Activated CD4-positive, CD25-positive, alpha-beta regulatory T cell treated with anti-CD3 and anti-CD28 coated beads, Interleukin-2, amount 50 U/mL, for 72 hours (primary cell): ENCODE measurements at regions not wholly inside any gene's neighbourhood (a gene's known extent, or its start where the extent isn't known, plus 50 kb on each side); places are given as distances from the start of the nearest gene placed in this dataset.
A peak's percentile ranks its signal among the peaks of the same experiment; 100 is the strongest.

ENCODE experiments used
- DNase-seq: peaks from one replicate; pipeline ENCODE4 v3.0.0; 2021

DNA sequence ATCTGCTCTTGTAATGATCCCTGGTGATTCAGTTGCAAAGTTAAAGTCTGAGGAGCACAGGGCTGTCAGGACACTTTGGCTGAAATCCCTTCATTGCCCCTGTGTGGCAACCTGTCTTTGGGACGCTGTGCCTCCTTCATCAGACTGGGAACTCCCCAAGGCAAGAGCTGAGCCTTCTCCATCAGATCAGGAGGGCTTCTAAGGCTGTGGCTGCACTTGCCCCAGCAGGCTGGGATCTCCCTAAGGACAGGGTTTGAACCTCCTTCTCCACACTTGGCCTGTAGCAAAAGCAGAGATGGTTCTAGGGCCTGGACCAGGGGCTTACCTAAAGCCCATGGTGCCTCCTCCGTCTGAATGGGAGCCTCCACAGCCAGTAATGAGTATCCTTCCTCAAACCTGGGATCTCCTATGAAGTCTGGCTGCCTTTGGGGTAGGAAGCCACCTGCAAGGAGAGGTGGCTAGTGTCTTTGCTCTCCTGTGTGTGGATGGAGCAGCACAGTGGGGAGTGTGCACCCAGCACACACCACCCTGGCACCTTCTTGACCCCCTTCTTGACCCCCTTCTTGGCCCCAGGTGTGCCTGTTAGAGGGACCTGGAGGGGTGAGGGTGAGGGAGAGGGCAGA is 79.0 kb upstream of the NKD1 start:
- DNase-seq: peak; percentile 27

- DNase-seq: peak; percentile 13
Observed at GRCh38 chr16:50468749-50469078, 79.5 kb upstream of the NKD1 start.

DNA sequence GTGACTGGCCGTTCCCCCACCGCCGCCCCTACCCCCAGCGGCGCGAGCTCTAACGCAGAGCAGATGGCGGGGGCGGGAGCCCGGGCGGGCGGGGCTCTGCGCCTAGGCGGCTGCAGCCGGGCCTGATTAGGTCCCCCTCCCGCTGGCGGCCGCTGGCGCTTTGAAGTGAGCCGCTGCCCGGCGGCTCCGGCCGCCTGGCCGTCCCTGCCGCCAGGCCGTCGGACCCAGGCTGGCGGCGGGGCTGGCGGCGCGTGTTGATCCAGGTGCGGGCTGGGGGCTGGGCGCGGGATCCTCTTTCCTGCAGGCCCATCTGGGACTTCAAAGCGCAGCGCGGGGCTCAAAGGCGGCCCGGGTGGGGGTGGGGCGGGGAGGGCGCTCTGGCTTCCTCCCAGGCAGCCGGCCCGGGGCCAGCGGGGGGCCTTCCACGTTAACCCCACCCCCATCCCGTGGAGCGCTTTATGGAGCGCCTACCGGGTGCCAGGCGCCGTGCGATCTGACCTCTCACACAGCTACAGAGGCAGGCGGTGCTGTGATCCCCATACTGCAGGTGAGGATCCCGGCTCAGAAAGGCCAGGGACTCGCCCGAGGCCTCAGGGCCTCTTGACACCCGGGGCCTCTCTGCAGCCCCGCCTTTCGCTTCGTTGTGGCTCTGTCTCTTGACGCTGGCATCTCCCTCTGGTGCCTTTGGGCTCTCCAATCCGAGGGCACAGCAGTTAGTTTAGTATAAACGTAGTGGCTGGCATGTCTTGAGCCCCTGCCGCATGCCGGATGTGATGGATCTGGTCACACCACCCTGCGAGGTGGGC is 80.0 kb upstream of the NKD1 start:
- DNase-seq: peak; percentile 33

DNA sequence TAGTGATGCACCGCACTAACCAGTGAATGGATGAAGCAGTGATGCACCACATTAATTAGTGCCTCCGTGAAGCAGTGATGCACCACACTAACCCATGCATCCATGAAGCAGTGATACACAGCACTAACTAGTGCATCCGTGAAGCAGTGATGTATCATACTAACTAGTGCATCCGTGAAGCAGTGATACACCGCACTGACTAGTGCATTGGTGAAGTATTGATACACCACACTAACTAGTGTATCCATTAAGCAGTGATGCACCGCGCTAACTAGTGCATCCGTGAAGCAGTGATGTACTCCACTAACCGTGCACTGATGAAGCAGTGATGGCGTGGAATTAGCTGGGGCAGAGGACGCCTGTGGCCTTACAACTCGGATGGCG is 80.6 kb upstream of the NKD1 start:
- DNase-seq: no peak

- peak; percentile 26 for DNase-seq
Observed at GRCh38 chr16:50466170-50466569, 82.0 kb upstream of the NKD1 start.

- DNase-seq: peak; percentile 25
Observed at GRCh38 chr16:50464325-50465290, 83.6 kb upstream of the NKD1 start.

DNA sequence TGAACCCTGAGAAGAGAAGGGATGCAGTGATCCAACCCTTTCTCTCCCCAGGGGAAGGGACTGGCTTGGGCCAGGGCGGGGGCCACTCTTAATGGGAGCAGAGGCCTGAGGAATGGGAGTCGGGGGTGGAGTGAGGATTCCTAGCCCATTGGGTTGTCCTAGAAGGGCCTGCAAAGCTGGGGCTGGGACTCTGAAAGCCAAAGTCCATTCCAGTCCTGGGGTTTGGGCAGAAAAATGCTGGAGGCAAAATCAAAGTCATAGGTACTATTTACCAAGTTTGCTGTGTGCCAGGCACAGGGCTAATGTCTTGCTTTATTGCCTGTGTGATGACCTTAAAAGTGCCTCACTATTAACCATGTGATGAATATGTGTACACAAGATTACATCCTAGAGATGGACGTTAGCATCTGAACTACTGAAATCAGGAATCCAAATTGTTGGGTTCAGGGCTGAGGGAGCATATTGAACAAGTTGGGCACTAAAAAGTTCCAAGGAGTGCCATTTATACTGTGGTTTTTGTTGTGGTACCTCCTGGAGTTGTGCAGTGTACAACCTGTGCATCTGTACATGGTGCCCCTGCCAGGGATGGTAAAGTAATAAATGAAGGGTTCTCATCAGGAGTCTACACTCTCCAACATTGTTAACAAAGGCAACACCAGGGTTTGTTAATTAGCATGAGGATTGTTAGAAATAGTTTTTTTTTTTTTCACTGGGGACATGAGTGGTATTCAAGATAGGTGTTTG is 84.4 kb upstream of the NKD1 start:
- DNase-seq: peak; percentile 1

DNA sequence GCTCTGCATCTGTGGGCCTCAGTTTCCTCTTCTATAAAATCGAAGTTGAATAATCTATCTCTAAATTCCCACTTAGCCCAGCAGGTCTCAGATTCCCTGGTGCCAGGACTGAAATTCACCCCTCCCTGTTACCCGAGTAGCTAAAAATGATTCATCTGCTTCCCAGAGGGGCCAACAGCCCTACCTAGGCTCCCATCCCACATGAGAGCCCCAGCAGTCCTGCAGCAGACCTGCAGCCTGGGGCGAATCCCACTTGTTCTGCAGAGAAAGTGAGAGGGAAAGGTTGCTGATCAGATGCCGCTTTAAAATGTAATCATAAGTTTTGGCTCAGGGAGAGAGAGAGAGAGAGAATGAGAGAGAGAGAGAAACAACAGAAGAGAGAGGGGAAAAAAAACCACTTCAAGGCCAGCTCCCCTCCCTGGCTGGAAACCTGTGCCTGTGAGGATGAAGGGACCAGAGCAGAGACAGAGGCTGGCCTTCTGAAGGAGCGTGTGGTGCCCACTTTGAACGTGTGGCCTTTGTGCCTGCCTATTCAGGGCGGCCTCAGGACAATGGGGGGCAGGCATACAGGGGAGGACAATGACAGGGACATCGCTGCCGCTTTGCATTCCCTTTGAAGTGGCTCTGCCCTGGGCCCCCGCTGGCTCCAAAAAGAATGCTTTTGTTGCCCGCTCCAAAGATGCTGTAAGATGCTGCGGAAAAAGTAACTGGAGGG is 85.2 kb upstream of the NKD1 start:
- peak; percentile 22 for DNase-seq

- DNase-seq: no peak
Observed at GRCh38 chr16:50461400-50461760, 86.8 kb upstream of the NKD1 start.

- DNase-seq: peak; percentile 13
Observed at GRCh38 chr16:50460538-50461399, 87.4 kb upstream of the NKD1 start.

DNA sequence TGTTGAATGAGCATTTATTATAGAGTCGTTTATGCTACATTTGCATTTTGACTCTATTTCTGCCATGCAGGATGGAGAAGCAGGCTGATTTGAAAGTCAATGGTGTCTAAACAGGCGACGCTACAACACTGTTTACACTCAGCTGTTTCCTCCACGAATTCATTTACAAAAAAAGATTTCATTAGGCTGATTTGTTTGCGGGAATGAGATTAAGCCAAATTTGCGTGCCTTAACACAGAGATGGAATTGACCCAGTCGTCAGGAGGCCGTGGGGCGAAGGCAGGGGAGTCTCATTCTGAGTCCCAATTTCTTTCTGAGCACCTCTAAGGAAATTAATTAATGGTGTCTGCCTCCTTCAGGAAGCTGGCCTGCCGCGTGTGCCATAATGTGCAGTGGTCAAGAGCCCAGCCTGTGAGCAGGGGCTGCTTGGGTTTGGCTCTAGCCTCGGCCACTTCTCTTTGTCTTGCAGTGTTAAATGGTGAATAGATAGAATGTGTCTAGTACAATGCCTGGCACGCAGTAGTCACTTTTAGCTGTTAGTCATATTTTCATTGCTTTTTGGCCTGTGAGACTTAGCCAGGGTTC is 88.6 kb upstream of the NKD1 start:
- no peak for DNase-seq

DNA sequence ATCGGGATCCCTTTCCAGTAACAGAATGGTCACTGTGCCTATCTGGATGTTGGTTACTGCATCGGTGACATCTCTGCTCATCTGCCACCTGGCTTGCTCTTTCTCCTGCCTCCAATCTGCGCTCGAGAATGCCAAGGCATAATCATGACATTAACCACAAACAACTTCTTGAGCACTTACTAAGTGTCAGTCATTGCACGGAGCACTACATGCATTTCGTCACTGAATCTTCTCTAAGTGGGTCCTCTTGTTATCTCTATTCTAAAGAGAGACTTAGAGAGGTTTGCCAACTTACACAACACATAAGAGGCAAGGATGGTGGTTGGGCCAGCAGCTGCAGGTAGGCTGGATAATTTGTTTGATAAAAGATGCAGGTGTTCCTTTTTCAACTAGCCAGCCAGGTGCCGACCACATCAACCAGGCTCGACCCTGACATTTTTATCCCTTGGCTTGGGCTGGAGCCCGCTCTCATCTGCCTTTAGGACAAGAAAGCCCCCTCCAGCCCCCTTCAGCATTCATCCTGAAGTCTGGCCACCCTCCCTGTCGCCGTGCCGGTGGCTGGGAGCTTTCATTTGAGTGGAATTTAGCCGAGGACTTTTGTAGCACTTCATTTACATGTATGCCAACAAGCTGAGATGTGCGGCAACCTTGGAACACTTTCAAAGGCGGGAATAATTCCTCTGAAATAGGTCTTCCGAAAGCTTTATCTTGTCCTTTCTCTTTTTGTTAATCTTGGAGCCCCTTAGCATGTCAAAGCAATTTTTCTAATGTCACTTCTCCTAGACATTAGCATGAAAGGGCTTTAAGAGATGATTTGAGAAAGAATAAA is 89.3 kb upstream of the NKD1 start:
- peak; percentile 24 for DNase-seq

GRCh38 chr16:50457979-50458491 is 89.2 kb upstream of the BRD7 start:
- DNase-seq: no peak

- no peak for DNase-seq
Observed at GRCh38 chr16:50457423-50457822, 88.6 kb upstream of the BRD7 start.

- DNase-seq: no peak
Observed at GRCh38 chr16:50455288-50455845, 86.6 kb upstream of the BRD7 start.

GRCh38 chr16:50453446-50453845 is 84.7 kb upstream of the BRD7 start:
- no peak for DNase-seq

DNA sequence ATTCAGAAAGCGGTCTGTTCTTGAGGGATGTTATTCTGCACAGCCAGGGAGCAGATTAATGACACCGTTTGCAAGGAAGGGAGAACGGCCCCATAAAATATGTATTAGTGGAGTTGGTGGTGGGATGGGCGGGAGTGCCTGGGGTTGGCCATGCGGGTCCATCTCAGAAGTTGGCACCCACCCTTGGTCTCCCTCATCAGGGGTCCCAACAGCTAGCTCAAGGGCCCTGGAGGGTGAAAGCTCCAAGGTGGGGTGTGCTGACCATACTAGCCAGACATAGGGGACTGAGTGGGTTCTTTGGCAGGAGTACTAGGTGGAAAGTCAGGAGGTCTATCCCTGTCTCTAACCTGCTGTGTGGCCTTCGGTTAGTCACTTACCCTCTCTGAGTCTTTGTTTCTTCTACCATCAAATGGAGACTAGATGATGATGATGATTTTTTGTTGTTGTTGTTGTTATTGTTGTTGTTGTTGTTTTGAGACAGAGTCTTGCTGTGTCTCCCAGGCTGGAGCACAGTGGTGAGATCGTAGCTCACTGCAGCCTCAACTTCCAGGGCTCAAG is 83.2 kb upstream of the BRD7 start:
- DNase-seq: no peak

GRCh38 chr16:50450957-50451356 is 82.2 kb upstream of the BRD7 start:
- no peak for DNase-seq

GRCh38 chr16:50449800-50450199 is 81.0 kb upstream of the BRD7 start:
- no peak for DNase-seq
